COLO829 (cell line): ENCODE measurements at regions not wholly inside any gene's neighbourhood (a gene's known extent, or its start where the extent isn't known, plus 50 kb on each side); places are given as distances from the start of the nearest gene placed in this dataset.

Source experiments
- DNase-seq: peaks from one replicate; pipeline ENCODE4 v3.0.0; 2012; ENCODE audit warnings: low spot score

DNA sequence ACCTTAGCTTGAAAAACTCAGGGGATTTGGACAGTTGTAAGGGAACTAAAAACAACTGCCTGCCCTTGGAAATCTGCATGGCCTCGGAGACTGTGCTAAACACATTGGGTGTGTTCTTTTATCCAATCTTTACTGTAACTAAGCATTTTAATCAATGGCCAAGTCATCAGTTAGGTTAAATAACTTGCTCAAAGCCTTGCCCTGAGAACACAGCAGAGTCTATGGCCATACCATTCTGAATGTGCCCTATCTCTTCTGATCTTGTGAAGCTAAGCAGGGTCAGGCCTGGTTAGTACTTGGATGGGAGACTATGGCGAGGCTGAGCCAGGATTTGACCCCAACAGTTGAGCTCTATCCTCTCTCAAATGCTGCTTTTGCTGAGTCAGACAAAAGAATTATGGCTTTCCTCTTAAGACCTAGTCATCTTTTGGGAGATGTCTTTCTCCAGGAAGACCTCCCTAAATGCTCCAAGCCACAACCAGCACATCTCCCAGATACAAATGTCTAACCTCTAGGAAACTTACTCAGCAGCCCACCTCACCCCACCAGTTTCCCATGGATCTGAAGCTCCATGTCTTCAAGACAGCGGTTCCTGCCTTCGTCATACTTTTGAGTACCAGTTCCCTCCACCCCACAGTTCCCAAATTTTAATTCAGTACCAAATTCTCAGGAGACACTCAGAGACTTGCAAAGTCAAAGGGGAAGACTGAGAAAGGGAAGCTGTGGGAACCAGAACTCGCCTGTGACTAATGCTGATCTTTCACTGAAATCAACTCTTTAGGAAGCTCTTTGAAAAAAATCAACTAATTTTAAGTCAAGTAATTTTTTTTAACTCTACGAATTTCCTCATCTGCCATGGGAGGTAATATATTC is 336.1 kb downstream of the MAF start:
- no peak for DNase-seq

DNA sequence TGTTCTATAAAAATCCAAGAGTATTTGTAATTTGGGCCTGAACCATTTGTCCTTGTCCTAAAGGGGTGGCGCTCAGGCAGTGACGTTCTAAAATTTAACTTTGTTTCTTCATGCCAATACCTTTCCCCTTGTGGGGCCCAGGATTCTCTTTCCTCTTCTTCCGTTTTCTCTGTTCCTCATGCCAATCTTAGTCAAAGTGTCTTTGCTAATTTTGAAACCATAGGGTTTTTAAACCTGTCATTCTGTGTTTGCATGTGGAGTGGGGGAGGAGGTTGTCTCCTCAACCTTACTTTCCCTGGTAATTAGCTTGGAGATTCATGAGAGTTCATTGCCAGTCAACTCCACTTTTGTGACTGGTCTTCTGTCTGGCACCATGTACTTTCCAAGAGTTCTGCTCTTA is 337.1 kb downstream of the MAF start:
- DNase-seq = no peak
